ENCODE measurements at regions not wholly inside any gene's neighbourhood (a gene's known extent, or its start where the extent isn't known, plus 50 kb on each side); places are given as distances from the start of the nearest gene placed in this dataset.

DNA sequence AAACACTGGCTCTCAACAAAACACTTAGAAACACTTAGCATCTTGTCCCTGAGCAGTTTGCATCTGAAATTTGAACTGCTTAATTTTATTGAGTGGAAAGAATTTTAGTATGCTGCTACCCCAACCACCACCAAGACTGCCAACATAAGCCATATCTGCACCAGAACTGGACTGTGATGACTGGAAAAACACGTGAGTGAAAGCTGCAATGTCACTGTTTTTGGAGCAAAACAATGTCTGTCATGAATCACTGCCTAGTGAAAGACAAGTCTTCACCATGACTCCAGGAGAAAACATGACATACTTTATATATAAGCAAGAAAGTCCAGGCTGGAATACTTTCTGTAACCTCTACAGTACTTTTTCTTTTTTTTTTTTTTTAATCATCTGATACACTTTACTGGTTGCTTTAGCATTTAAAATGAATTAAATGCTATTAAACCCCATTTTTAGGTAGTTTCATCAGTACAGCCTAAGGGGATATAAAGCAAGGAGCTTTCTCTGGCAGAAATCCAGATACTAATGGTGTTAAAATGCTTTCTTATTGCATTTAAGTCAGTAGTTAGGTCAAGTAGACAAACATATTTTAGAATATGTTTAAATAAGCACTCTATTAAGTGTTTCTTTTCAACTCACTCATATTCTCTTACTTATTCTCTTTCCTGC, 2129.4 kb upstream of the PIK3C3 start:
- no peak for DNase-seq

DNA sequence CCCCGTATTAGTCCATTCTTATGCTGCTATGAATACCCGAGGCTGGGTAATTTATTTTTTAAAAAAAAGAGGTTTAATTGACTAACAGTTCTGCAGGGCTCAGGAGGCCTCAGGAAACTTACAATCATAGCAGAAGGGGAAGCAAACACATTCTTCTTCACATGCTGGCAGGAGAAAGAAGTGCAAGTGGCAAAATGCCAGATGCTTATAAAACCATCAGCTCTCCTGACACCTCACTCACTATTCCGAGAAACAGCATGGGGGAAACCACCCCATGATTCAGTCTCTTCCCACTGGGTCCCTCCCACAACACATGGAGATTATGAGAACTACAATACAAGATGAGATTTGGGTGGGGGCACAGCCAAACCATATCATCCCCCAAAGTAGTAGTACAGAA, 2148.5 kb upstream of the PIK3C3 start:
- DNase-seq = no peak

DNA sequence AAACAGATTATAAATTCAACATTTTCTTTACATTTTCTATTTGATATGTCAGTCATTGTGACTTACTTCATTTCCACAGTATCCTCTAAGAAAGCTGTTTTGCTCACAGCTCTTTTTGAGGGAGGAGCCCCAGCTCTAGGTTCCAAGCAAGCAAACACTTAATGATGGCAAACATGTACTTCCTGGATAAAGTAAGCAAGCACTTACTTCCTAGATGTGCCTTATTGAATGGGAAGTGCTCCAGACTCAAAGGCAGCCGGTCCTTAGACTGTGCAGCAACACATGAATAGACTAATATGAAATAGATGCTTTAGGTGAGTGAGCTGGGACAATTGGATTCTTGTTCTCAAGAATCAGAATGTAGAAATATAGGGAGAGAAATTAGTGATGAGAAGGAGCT, 2149.8 kb upstream of the PIK3C3 start:
- DNase-seq = no peak

GRCh38 chr18:39802648-39803229, 2152.3 kb upstream of the PIK3C3 start:
- DNase-seq = no peak

GRCh38 chr18:39801848-39802247, 2153.2 kb upstream of the PIK3C3 start:
- no peak for DNase-seq

GRCh38 chr18:39801010-39801409, 2154.0 kb upstream of the PIK3C3 start:
- no peak for DNase-seq

DNA sequence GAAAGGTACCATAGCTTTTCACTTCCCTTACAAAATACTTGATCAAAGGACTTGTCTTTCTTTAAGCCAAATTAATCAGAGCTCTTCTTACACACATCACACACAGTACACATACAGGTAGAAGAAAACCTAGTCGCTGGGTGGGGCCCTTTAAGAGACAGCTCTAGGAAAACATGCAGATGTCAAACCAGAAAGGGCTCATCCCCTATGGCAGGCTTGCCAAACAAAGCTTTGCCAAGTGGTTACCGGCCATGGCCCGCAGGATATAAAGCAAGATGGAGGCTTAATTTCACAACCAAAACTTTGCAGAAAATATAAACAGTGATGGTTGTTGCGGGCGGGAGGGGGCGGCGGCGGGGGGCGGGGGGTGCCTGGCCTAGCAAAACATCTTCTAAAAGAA, 2156.0 kb upstream of the PIK3C3 start:
- DNase-seq = no peak

DNA sequence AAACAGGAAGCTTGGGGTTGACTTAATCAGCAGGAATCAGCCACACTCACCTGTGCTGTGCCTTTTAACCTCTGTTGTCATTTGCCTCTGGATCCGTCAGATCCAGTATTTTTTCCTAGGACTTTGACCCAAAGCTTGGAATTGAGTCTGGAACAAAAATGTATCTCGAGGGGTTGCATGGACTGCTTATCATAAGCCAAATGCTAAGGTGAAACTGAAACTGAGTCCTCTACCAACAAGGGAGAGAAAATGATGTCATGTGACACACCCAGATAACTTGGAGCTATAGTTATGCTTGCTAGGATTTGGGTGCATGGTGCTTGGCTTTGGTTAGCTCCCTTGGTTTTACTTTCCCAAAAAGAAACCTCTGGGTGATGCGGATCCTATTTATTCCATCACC, 2158.6 kb upstream of the PIK3C3 start:
- no peak for DNase-seq

- DNase-seq = no peak
Measured at GRCh38 chr18:39795350-39795749, 2159.7 kb upstream of the PIK3C3 start.

GRCh38 chr18:39793609-39794008, 2161.4 kb upstream of the PIK3C3 start:
- no peak for DNase-seq

GRCh38 chr18:39788383-39788782, 2166.7 kb upstream of the PIK3C3 start:
- DNase-seq = no peak

- no peak for DNase-seq
Measured at GRCh38 chr18:39786477-39786876, 2168.6 kb upstream of the PIK3C3 start.

- DNase-seq = no peak
Measured at GRCh38 chr18:39784541-39784940, 2170.5 kb upstream of the PIK3C3 start.

GRCh38 chr18:39781565-39781964, 2173.5 kb upstream of the PIK3C3 start:
- no peak for DNase-seq

DNA sequence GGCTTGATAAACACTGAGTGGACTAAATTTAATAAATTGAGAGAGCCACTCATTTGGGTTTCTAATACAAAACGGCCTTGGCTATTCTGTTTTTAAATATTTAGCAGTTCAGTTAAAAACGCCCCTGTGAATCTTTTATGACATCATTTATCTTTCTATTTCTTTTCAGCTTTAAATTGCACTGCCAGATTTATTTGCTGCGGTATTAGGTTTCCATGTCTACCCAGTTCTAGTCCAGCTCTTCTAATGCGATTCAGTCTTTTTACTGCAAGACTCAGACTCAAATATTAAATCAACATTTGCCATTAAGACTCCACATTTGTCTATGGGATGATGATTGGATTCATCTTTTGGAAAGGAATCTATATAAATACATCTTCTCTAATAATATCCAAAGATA, 2174.3 kb upstream of the PIK3C3 start:
- DNase-seq = no peak

GRCh38 chr18:39779926-39780325, 2175.1 kb upstream of the PIK3C3 start:
- DNase-seq = no peak

GRCh38 chr18:39776766-39777165, 2178.3 kb upstream of the PIK3C3 start:
- no peak for DNase-seq

- DNase-seq = no peak
Measured at GRCh38 chr18:39774957-39775598, 2180.0 kb upstream of the PIK3C3 start.

DNA sequence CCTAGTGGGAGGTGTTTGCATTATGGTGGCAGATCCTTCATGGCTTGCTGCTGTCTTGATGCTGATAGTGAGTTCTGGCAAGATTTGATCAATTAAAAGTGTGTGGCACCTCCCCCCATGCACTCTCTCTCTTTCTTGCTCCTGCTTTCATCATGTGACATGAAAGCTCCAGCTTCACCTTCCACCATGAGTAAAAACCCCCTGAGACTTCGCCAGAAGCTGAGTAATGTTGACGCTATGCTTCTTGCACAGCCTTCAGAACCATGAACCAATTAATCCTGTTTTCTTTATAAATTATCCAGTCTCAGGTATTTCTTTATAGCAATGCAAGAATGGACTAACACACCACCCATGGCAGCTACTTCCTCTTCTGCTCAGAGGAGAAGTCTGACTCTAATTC, 2181.4 kb upstream of the PIK3C3 start:
- DNase-seq = no peak

- no peak for DNase-seq
Measured at GRCh38 chr18:39772155-39772919, 2182.7 kb upstream of the PIK3C3 start.

- DNase-seq = no peak
Measured at GRCh38 chr18:39770399-39770798, 2184.6 kb upstream of the PIK3C3 start.

DNA sequence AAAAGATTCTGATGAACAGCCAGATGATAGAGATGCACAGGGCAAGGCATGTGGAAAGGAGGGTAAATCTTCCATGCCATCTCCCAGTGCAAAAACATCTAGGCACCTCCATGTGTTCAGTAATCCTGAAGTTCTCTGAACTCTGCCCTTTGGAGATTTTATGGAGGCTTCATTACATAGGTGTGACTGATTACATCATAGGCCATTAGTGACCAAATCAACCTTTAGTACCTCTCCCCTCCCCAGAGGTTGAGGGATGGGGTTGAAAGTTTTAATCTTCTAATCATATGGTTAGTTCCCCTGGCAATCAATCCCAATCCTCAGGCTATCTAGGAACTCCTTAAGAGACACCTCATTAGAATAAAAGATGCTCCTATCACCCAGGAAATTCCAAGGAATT, 2190.2 kb upstream of the PIK3C3 start:
- no peak for DNase-seq

GRCh38 chr18:39761273-39761672, 2193.8 kb upstream of the PIK3C3 start:
- no peak for DNase-seq

GRCh38 chr18:39759926-39760325, 2194.3 kb upstream of the CELF4 start:
- DNase-seq = no peak
